ENCODE measurements at regions not wholly inside any gene's neighbourhood (a gene's known extent, or its start where the extent isn't known, plus 50 kb on each side); places are given as distances from the start of the nearest gene placed in this dataset.

DNA sequence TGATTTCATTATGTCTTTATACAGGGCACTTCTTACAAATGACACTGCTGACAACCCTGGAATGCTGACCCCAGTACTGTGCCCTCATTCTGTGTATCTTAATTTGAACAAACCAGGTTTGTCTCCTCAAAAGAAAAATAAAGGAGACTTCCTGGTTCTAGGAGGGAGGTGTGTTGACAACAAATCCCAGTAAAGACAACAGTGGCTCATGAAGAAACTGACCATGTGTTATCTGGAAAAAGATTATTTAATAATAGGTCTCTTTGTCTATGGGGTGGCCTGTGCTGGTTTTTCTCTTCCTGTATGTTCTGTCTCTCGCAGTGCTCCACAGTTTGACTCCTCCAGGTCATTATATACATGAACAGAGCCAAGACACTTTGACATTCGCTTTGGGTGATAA, 454.6 kb downstream of the LMO4 start:
- no peak for DNase-seq (ENCODE audit: low spot score)

DNA sequence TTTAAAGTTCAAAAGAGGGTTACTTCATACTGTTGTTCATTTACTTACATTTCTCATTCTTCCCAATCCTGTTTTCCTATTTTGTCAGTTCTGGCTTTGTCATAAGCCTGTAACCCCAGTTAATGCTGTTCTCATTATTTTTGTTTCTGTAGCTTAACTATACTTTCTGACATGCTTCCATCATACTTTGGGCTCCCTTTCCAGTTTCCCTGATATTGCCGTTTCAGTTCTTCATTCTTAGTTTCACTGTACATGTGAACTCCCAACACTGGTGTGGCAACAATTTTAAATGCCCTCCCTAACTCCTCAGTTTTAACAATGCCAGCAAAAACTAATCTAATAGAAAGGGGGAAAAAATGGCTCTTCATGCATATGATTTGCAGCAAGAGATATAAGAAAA, 456.7 kb downstream of the LMO4 start:
- no peak for DNase-seq (ENCODE audit: low spot score)

DNA sequence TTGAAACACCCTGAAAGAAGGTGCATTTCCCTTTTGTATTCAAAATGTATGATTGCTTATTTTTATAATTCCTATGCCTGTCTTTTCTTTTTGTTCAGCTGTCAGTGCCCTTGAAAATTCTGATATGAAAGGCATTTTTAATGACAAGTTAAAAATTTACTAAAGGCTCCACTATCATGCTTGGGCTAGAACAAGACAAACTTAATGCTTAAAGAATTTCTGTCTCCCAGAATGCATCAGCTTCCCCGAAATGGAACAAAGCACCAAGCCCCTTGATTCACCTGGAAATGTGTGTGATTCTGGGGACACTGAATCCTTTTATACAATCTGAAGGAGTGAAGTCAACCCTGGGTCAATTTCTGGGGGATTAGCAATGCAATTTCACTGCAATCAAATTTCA, 457.5 kb downstream of the LMO4 start:
- DNase-seq (ENCODE audit: low spot score) = no peak

DNA sequence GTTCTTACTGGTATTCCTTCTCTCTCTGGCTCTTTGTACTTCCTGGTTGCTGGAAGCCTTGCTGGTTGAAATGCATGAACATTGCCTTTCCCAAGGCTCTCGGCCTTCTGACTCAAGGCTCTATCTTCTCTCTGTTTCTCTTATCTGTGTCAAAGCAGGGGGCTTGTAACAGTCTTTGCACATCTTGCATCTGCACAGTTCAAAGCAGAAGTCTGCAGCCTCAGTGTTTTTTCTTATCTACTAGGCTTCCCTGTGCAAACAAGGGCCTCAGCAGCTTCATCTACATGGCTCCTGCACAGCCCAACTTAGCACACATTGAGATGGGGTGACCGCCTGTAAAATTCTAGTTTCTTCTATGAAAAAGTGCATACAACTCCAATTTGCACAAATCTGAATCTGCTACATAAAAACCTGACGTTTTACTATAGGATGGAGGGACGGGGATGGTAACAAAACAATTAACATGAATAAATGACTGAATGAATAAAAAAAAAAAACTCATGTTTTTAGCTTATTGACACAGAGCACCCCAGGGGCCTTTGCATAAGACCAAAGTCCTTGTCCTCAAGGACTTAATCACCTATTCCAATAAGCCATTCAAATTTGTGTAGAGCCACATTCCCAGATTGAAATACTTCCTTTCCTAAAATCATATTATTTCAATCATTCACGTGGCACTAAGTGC, 458.3 kb downstream of the LMO4 start:
- DNase-seq (ENCODE audit: low spot score) = no peak

DNA sequence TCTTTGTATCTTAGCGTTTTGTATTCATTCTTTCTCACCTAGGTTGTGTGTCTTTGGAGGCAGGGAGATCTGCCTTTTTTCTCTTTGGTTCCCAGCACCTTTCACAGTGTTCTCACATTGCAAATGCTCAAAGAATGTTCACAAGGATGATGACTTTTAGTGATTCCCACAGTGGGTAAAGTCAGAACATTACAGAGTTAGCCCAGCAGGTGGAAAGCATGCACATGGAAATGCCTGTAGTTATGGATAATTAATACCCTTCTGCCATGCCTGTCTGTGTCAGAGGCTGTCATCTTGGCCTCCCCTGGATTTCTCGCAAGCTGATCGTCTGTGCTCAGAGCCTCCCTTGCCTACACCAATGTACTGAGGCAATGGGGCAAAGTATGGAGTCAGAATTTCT, 458.9 kb downstream of the LMO4 start:
- DNase-seq (ENCODE audit: low spot score) = no peak

DNA sequence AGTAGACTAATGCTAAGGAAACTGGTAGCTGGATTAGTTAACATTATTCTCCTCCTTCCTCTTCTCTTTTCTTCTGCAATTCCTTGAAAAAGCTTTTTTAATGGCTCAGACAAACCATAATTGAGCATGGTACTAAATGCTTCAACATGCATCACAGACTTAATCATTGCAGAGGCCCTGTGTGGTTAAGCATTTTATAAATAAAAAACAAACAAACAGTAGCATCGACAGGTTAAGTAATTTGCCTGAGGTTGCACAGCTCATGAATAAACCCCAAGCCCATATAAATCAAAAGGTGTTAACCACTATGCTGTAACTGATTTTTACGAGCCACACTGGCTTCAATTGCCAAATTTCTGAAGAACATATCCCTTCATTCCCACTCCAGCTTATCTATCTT, 462.1 kb downstream of the LMO4 start:
- DNase-seq (ENCODE audit: low spot score) = no peak

DNA sequence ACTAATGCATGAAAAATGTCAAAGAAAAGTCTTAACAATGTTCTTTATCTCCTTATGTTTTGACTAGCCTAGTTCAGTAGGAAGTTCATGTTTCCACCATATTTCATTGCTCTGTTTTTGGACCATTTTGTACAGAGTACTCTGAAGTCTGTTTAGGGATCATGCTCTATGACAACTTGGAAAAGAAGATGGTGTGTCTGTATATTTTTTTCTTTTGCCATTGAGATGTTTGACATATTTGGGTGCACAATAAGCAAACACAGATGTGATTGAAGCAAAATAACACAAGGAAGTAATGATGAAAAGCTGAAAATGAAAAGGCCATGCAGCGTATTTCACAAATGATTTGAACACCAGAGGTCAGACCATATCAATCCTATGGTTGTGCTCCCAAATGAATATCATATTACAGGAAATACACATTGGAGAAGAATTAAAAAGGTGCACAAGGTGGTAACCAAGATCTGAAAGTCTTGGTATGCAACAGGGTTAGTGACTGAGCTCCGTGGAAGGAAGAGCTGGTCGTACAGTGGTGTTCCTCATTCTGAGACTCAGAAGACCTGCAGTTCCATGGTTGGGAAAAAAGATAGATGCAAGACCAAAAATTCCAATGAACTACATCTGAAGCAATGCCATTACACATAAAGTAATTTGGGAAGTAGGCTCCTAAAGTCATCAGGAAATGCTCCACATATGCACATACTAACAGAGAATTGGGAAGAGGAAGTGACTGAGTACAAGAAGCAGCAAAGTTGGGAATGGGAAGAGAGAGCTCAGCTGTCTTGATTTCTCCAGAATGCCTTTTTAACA, 463.5 kb downstream of the LMO4 start:
- DNase-seq (ENCODE audit: low spot score) = no peak

DNA sequence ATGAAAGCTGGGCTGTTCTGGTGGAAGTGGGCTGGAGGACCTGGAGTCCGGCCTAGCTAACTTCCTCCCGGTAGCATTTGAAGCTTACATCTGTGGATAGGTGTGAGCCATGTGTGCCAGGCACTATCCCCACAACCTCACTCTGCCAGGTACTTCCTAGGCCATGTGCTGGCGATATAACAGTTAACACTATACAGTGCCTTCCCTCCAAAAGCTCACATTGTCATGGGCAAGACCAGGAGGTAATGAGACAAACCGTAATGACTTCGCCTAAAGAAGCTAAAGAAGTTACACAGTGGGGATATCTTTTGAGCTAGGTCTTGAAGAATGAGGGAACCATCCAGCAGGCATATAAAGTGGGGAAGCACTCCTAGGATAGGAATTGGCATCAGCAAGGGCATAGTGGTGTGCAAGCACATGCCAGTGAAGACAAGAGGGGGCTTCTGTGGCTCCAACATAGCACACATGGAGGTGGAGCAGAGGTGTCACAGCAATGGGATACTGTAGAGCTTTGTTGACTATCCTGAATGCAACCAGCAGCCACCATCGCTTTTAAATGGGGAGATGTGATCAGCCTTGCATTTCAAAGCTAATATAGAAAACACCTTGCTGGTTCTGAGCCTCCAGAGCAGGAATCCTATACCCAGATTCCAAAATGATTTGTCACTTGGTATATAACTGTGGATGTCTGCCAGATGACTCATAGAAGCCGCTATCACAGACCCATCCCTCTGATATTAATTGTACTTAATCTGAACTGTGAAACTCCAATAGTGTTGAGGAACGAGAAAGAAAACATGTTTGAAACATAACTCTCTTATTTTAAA, 466.3 kb downstream of the LMO4 start:
- DNase-seq (ENCODE audit: low spot score) = no peak

DNA sequence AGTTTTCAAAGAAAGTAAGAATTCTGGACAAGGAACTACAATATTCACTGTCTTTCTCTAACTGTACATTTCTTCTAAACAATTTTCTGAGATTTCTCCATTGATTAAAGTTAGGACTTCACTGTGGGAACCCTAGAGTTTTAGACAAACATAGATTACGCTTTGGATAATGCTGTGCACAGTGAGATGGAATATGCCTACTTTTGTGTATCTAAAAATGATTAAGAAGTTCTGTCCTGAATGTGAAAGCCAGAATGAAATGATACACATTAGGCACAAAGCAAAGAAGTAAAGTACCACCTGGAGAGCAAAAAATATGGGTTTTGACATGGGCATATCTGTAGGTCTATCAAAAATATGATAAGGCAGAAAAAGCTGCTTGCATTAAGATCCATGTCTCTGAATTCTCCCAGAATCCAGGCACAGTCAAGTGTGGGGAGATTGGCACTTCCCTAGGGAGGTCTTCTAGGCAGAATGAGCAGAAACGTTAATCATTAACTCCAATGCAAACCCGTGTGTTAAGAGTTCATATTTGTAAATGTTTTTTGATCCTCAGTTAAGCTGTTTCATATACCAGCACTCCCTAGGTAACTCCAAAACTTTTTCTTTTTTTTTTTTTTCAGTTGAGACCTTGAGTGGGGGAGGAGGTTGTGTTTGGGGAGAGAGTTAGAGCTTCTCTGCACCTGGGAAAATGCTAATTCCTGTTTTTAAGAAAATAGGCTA, 467.1 kb downstream of the LMO4 start:
- DNase-seq (ENCODE audit: low spot score) = no peak

DNA sequence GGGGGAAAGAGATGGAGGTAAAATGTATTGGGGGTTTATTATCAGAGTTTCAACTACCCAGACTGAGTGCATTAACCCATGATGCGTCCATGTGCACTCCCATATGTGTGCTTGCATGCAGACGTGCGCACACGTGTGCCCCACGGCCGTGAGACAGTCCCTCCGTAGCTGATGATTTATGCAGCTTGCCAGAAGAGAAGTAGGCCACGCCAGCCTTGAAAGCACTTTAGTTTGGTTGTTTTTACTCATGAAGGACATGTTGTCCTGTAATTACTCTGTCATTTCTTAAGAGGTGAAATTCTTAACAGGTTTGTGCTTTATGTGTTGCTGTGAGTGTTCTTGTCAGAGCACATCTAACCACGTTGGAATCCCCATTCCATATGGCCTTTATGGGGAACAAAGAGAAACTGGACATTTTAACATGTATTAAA, 467.8 kb downstream of the LMO4 start:
- DNase-seq (ENCODE audit: low spot score) = no peak

DNA sequence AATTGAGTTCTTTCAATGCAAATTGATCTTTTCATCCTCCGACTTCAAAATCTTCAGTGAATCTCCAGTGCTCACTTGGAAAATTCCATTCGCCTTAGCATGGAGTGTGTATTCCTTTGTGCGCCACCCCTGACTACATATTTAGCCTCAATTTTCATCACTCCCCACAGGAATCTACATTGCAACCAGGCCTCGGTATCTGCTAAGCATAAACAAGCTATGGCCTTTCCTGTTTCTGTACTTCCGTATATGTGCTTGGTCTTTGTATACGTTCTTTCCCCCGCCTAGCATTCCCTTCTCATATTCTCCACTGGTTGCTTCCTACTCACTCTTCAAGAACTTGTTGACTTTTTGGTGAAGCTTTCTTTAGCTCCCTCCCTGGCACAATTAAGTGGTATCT, 470.8 kb downstream of the LMO4 start:
- no peak for DNase-seq (ENCODE audit: low spot score)

DNA sequence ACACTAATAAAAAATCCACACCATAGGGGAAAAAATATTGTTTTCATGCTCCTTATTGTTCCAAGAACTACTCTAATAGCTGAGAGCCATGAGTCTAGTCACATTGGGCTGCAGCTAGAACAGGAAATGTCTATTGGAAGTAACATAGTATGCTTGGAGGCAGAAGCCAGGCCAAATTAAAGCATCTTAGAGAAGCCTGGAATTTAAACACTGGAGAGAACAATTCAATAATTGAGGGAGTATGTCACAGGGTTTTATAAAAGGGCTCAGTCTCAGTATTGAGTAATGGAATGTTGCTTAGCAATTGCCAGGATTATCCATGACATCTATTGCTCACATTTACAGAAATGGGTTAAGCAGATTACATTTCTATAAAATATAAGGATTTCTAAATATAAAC, 471.3 kb downstream of the LMO4 start:
- no peak for DNase-seq (ENCODE audit: low spot score)

DNA sequence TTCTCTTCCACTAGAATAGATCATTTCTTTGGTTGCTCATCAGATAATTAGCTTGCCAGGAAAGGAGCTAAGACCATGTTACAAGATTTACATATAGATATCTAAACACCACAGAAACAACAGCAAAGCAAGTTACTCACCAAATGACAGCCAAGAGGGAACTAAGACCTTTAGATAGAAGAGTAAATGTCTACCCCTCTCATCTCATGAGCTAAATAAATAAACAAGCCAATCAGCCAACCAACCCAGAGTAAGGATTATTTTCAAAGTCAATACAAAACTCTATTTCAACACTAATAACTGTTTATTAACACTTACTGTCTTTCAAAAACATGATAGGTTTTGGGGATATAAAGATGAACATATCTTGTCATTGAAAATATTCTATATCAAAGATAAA, 474.7 kb downstream of the LMO4 start:
- no peak for DNase-seq (ENCODE audit: low spot score)

DNA sequence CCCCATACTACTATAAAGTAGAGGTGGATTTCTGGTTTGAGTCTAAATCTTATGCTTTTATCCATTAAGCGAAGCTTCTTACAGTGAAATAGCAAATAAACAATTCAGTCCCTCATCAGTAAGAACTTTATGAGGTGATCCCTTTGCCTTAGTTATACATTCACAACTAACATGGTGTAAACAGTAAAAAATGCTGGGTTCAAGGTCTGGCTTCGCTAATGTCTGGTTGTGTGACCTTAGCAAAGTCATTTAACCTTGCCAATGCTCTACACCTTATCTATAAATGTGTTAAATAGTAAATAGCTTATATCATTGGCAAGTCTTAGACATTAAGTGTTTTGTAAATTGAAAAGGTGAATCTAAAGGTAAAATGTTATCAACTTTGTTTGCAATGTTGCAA, 475.4 kb downstream of the LMO4 start:
- DNase-seq (ENCODE audit: low spot score) = no peak

DNA sequence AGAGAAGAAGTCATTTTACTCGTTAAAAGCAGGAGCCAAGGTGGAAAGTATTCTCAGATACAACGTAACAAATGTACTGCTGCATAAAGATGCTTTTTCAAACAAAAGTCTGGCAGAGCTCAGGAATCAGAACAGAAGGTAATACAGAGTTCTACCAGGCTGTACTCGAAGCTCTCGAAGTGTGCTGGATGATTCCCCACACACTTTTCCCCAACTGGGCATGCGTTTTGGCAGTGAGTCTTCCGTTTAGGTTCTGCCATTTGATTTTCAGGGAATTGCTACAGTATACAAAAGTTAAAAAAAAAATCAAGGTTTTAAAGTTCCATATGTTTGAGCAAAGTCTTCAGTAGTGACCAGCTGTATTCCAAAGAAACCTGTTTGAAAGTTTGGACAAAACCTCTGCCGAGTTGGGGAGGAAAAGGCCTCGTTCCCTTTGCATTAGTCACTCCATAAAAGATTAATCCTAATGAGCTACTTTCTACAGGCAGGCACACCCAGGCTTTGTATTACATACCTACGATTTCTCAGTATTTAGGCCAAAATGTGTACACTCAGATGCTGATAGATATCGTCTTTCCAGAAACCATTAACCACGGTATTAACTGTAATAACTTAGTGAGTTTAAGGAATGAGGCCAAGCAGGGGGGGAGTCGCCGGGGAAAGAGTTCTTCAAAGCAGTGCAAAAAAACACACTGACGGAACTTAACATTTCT, 477.1 kb downstream of the LMO4 start:
- DNase-seq (ENCODE audit: low spot score) = no peak

DNA sequence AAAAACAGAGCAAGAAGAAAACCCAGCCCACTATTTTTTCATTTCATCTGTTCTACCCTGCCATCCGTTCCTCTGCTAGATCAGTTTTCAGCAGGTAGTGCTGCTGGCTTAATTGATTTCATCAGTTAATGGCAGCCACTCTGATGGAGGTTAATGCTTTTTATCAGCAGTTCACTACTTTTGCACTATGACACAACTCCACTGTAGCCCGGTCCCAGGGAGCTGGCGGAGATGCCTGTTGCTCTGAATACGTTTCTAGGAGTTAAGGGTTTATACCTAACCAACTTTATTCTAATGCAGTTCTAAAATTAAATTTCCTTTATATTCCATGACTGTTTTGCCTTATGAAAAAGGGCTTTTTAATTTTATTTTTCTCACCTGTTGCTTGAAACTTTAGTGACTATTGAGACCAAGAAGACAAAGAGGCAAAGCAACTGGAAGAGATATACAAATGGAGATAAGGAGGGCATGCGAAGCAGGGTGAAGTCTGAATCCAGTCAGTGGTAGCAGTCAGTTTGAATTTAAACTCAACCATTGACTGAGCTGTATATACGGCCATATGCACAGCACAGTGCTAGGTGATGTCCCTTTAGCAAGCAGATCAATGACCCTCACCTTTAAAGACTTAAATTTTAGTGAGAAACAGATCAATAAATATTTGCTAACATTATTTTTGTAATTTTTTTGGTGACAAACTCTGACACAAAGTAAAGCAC, 477.9 kb downstream of the LMO4 start:
- no peak for DNase-seq (ENCODE audit: low spot score)

DNA sequence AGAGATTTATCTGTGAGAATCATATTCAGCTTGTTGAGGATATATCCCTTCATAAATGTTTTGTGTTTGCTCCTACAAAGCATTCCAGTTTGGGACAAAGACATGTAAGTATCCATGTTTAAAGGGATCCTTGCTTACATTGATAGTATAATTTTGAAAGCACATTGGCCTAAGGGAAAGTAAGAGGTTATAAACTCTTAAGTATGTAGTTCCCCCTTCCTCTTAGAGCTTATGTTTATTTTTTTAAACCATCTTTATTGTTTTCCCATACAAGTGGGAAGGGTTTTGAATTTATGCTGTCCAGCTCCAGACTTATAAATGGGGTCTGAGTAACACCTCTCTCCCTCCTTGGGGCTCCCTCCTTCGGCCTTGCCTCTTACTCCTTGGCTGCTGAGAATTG, 481.5 kb downstream of the LMO4 start:
- DNase-seq (ENCODE audit: low spot score) = no peak

DNA sequence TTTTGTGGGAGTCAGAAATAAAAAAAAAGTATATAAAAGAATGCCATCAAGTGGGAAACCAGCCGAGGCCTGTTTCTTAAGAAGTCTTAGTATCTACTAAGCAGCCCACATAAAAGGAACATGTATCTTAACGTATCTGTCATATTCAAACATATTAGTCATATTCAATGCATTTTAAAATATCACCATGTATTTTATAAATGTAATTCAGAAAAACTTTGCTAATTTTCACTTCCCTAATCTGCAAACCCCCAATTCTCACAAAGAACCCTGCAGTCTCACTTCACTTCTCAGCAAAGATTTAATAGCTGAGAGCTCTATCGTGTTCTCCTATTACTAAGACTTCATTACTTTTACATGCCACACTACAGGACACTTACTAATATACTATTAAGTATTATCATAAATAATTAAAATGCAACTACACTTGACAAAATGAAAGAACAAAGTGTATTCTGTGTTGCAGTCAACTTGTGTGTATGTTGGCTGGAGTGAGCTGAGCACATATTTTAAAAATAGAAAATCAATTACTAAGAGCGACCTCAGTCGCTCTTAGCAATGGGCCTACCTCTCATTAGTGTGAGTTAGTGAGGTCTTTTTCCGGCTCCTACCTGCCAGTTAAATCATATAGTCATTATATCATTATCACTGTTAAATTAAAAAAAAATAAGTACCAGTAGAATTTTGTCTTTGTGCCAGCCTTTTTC, 484.3 kb downstream of the LMO4 start:
- no peak for DNase-seq (ENCODE audit: low spot score)

DNA sequence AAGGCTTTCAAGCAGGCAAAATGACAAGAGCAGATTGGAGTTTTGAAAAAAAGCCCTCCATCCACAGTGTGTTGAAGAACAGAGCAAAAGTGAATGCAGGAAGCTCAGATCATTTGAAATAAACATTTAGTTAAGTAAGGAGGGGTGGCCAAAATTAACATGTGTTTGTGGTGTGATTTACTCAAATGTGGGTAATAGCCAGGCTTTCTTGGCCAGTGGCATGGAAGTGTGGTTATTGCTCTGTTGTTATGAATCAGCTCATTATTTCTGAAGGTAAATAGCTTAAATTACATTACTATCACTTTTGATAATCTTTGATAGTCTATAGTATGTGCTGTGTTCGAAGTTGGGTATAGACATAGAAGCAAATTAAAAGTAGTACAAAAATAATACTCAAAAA, 485.9 kb downstream of the LMO4 start:
- no peak for DNase-seq (ENCODE audit: low spot score)

DNA sequence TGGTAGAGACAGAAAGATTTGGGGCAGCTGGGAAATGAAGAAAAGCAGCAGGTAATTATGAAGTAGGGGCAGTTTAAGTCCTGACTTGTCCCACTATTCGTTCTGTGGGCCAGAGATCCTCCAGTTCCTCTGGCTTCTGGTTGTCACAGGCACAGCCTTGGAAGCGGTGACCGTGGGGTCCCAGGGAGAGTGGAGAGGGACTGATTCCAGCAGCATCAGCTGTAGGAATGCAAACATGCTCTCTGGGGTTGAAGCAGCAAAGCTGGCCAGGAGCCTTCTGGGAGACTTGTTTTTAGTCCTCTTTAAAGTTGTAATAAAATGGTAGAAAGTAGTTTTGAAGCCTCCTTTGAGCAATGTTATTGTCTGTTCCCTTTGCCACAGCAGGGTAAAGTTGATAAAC, 488.0 kb downstream of the LMO4 start:
- DNase-seq (ENCODE audit: low spot score) = no peak
